ENCODE measurements at regions not wholly inside any gene's neighbourhood (a gene's known extent, or its start where the extent isn't known, plus 50 kb on each side); places are given as distances from the start of the nearest gene placed in this dataset.

- no peak for DNase-seq
Measured at GRCh38 chr5:171693412-171693811, 92.2 kb upstream of the SMIM23 start.

- DNase-seq: no peak
Measured at GRCh38 chr5:171695804-171696203, 89.8 kb upstream of the SMIM23 start.

GRCh38 chr5:171697221-171698102 lies 88.2 kb upstream of the SMIM23 start:
- DNase-seq: no peak

- no peak for DNase-seq
Measured at GRCh38 chr5:171700318-171700912, 85.2 kb upstream of the SMIM23 start.

GRCh38 chr5:171701100-171701541 lies 84.5 kb upstream of the SMIM23 start:
- no peak for DNase-seq

- DNase-seq: no peak
Measured at GRCh38 chr5:171702135-171702770, 83.4 kb upstream of the SMIM23 start.

GRCh38 chr5:171703146-171703545 lies 82.5 kb upstream of the SMIM23 start:
- no peak for DNase-seq

GRCh38 chr5:171705036-171705435 lies 80.6 kb upstream of the SMIM23 start:
- DNase-seq: no peak

- DNase-seq: no peak
Measured at GRCh38 chr5:171705830-171706468, 79.7 kb upstream of the SMIM23 start.

GRCh38 chr5:171706736-171707441 lies 78.7 kb upstream of the SMIM23 start:
- no peak for DNase-seq

GRCh38 chr5:171707442-171707792 lies 78.2 kb upstream of the SMIM23 start:
- DNase-seq: no peak

GRCh38 chr5:171709930-171710329 lies 75.7 kb upstream of the SMIM23 start:
- DNase-seq: no peak

GRCh38 chr5:171710451-171711024 lies 75.1 kb upstream of the SMIM23 start:
- DNase-seq: no peak

- DNase-seq: no peak
Measured at GRCh38 chr5:171711571-171711970, 74.0 kb upstream of the SMIM23 start.

- no peak for DNase-seq
Measured at GRCh38 chr5:171712616-171713015, 73.0 kb upstream of the SMIM23 start.

GRCh38 chr5:171713152-171713551 lies 72.5 kb upstream of the SMIM23 start:
- no peak for DNase-seq

- DNase-seq: no peak
Measured at GRCh38 chr5:171714261-171714660, 71.4 kb upstream of the SMIM23 start.

GRCh38 chr5:171714851-171715250 lies 70.8 kb upstream of the SMIM23 start:
- DNase-seq: no peak

GRCh38 chr5:171715551-171715950 lies 70.1 kb upstream of the SMIM23 start:
- no peak for DNase-seq

- DNase-seq: no peak
Measured at GRCh38 chr5:171720086-171720485, 65.5 kb upstream of the SMIM23 start.

GRCh38 chr5:171721464-171721863 lies 64.2 kb upstream of the SMIM23 start:
- DNase-seq: no peak

GRCh38 chr5:171724468-171725204 lies 61.0 kb upstream of the SMIM23 start:
- DNase-seq: no peak
